ENCODE measurements at regions not wholly inside any gene's neighbourhood (a gene's known extent, or its start where the extent isn't known, plus 50 kb on each side); places are given as distances from the start of the nearest gene placed in this dataset.

DNA sequence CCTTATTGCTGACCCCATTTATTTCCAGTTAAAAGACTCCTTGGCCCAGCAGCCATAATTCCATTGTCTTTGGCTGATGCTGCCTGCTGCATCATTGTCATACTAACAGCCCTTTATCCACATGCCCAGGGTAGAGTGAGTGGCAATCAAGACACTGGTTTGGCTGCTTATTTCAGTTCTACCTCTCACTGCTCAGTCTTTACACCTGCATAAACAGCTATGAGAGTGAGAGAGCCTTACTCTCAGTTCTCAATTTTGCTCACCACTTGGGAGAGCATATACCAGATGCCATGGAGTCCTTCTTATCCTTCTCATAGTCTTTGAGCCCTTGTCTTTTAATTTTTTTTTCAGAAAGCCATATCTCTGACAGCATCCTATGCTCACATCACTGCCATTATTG lies 596.9 kb upstream of the CYLC2 start:
- TF ChIP-seq CTCF (IDR thresholded peaks at IDR 0.05; ENCODE audit: low read depth, low read length, poor library complexity, severe bottlenecking) = no peak
- TF ChIP-seq EZH2phosphoT487 (IDR thresholded peaks at IDR 0.05; ENCODE audit: borderline replicate concordance, low read length) = no peak

Data from DOHH2 (cell line).